Gastroesophageal sphincter (tissue), 3 donors: ENCODE measurements at regions not wholly inside any gene's neighbourhood (a gene's known extent, or its start where the extent isn't known, plus 50 kb on each side); places are given as distances from the start of the nearest gene placed in this dataset.

Experiments used
- CTCF ChIP-seq, 4 experiments: fragments of 200-600 bp in 2 of 4; fragments of 450-650 bp in 2 of 4; sonication (generic) in 1 of 4; IDR thresholded peaks; one replicate each; pipeline ENCODE4 v1.5.1; 2017 to 2019; ENCODE audit warnings: antibody characterized with exemption in 4 of 4, mild to moderate bottlenecking in 2 of 4, moderate library complexity in 2 of 4
- POLR2A ChIP-seq, 2 donors: fragments of 450-650 bp; IDR thresholded peaks; one replicate each; pipeline ENCODE4 v1.6.1; 2017; ENCODE audit warnings: antibody characterized with exemption in 2 of 2, mild to moderate bottlenecking in 2 of 2, moderate library complexity in 1 of 2
- POLR2AphosphoS5 ChIP-seq: sonication (generic); formaldehyde crosslinking; IDR thresholded peaks from one replicate; pipeline ENCODE4 v1.6.1; 2017; ENCODE audit warnings: antibody characterized with exemption

GRCh38 chr2:7102826-7103225 lies 185.6 kb downstream of the RNF144A start:
- TF ChIP-seq POLR2AphosphoS5, result no peak
- no peak for TF ChIP-seq POLR2A (IDR thresholded peaks at IDR 0.05)
- TF ChIP-seq CTCF (IDR thresholded peaks at IDR 0.05), result no peak
